Neural progenitor cell (in vitro differentiated cells): ENCODE measurements at regions not wholly inside any gene's neighbourhood (a gene's known extent, or its start where the extent isn't known, plus 50 kb on each side); places are given as distances from the start of the nearest gene placed in this dataset.

Experiments used
- EZH2 ChIP-seq: fragments of 200-600 bp; sonication (generic); IDR thresholded peaks from 2 replicates; pipeline ENCODE4 v1.6.1; 2017; ENCODE audit warnings: antibody characterized with exemption, mild to moderate bottlenecking, moderate library complexity
- TF ChIP-seq, protein P1 (sequence below): fragments of 200-600 bp; sonication (generic); IDR thresholded peaks from 2 replicates; pipeline ENCODE4 v1.5.1; 2017; ENCODE audit warnings: antibody characterized with exemption, mild to moderate bottlenecking

- TF ChIP-seq, protein P1, sequence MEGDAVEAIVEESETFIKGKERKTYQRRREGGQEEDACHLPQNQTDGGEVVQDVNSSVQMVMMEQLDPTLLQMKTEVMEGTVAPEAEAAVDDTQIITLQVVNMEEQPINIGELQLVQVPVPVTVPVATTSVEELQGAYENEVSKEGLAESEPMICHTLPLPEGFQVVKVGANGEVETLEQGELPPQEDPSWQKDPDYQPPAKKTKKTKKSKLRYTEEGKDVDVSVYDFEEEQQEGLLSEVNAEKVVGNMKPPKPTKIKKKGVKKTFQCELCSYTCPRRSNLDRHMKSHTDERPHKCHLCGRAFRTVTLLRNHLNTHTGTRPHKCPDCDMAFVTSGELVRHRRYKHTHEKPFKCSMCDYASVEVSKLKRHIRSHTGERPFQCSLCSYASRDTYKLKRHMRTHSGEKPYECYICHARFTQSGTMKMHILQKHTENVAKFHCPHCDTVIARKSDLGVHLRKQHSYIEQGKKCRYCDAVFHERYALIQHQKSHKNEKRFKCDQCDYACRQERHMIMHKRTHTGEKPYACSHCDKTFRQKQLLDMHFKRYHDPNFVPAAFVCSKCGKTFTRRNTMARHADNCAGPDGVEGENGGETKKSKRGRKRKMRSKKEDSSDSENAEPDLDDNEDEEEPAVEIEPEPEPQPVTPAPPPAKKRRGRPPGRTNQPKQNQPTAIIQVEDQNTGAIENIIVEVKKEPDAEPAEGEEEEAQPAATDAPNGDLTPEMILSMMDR = no peak
- TF ChIP-seq EZH2 = no peak
Measured at GRCh38 chr4:135164601-135165000, 963.0 kb upstream of the PABPC4L start.
